HG03520 (cell line): ENCODE measurements at regions not wholly inside any gene's neighbourhood (a gene's known extent, or its start where the extent isn't known, plus 50 kb on each side); places are given as distances from the start of the nearest gene placed in this dataset.
"Not testable (repeated sequence)": the region's sequence is repeated elsewhere in the genome, so short reads cannot be mapped to it uniquely, and the experiment has no call there.

Experiments
- ATAC-seq: cut with Tn5 transposase; IDR thresholded peaks from one replicate; pipeline ENCODE4 v1.9.1; 2021; ENCODE audit warnings: mild to moderate bottlenecking, moderate library complexity; ENCODE audit not compliant: unreplicated experiment

GRCh38 chr22:48310740-48311139 is 1516.9 kb downstream of the BRD1 start:
- no peak for ATAC-seq

GRCh38 chr22:48310289-48310688 is 1517.4 kb downstream of the BRD1 start:
- ATAC-seq: no peak

GRCh38 chr22:48309836-48310235 is 1517.8 kb downstream of the BRD1 start:
- ATAC-seq: no peak

DNA sequence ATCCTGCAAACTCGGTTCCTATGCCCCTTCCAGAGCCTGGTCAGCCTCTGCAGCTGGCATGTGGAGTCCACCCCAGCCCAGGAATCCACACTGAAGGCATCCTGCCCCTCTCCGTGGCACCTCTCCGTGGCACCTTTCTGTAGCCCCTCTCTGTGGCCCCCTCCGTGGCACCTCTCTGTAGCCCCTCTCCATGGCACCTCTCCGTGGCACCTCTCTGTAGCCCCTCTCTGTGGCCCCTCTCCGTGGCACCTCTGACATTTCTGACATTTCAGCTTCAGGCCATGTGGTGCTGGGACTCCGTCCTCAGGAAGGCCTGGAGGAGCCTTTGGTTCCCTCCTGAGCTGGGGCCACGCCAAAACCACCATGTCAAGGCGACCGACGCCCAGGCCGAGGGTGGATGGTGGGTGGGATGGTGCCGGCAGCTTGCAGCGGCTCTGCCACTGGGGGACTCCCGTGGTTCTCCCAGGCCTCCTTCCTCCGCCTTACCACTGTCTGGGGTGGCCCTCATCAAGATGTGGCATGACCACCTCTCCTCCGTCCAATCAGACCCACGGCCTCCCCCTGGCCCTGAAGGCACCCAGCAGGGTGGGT is 1518.5 kb downstream of the BRD1 start:
- no peak for ATAC-seq

DNA sequence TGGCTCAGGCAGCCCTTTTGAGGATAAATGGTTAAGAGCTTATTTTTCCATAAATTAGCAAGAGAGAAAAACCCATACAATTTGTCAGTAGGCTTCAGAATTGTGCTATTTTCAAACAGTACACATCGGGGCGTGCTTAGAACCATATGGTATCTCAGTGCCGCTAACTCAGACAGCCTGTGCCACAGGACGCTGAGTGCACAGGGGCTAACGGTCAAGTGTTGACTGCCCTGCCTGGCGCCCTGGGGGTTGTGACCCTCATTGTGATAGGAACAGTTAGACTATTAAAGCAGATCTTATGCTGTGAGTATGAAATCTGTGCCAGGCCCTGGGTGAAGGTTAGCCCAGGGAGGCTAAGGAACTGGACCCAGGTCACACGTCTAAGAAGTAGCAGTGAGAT is 1519.7 kb downstream of the BRD1 start:
- no peak for ATAC-seq

DNA sequence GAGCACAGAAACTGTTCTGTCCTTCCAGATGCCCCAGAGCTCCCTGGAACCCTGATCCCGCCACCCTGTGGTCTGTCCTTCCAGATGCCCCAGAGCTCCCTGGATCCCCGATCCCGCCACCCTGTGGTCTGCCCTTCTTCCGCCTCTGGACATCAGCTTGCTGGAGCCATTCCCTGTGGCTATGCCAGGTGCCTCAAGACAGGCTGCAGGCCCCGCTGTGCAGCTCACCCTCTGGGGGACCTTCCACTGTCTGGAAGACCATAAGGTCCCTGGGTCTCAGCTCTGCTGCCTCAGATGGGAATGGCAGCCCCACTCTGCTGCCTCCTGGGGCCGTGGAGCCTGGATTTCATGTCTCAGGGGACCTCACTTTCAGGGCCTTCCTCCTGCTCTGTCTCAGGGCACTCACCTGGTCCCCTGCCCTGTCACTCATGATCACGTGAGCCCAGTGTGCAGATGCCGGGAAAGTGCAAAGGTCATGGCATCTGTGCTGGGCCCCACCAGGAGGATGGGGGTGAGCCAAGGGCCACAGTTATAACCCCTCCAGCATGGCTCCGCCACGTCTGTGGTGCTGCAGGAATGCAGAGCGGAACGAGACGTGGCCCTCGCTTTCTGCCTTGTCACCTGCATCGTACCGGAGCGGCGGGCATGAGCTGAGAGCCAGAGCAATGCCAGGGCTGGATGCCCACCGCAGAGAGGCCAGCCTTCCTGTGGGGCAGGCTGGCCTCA is 1520.7 kb downstream of the BRD1 start:
- no peak for ATAC-seq

DNA sequence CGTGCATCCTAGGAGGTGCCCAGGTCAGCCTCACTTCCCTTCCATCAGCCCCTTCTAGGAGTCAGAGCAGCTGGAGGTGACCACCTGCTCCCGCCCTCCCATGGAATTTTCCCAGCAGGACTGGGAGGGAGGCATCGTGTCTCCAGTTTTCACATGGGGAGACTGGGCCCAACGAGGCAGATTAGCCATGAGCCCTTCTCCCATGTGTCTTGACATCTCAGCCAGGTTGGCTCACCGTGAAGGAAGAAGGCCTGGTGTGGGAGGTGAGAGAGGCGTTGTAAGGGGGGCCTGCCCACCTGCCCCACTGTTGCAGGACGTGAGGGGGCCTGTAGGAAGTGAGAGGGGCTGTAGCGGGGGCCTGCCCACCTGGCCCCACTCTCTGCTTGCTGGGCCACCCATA is 1521.4 kb downstream of the BRD1 start:
- no peak for ATAC-seq

- ATAC-seq: no peak
Observed at GRCh38 chr22:48305726-48306235, 1521.9 kb downstream of the BRD1 start.

GRCh38 chr22:48303369-48303725 is 1524.3 kb downstream of the BRD1 start:
- ATAC-seq: no peak

- no peak for ATAC-seq
Observed at GRCh38 chr22:48302657-48303368, 1524.9 kb downstream of the BRD1 start.

DNA sequence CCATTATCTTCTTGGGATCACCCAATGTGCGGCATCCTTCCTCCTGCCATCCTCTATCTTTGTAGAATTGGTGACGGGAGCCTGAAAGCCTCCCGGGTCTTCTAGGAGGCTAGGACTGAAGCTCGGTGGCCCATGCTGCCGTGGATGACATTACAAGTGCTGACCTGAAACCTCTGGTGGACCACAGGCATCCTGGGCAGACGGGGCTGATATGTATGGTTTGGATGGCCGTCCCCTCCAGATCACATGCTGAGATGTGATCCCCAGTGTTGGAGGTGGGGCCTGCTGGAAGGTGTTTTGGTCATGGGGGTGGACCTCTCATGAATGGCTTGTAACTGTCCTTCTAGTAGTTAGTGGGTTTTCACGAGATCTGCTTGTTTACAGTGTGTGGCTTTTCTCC is 1525.8 kb downstream of the BRD1 start:
- ATAC-seq: no peak

DNA sequence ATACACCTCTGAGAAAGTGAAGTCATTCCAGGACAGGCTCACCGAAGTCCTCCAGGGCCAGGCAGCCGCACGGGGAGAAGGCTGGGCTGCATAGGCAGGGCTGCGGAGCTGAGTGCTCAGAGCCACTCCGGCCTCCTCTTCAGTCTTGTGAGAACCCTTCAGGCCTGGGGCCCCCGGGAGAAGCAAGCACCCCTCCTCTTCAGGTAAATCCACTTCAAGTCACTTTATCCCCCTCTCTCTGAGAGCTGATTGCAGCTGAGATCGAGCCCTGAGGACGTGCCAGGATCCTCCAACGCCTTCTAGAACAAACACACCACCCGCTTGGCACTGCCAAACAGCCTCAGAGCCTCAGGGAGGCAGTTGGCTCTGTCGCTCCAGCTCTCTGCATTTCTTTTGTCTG is 1526.3 kb downstream of the BRD1 start:
- no peak for ATAC-seq

- ATAC-seq: no peak
Observed at GRCh38 chr22:48300877-48301276, 1526.8 kb downstream of the BRD1 start.

GRCh38 chr22:48299801-48300200 is 1527.9 kb downstream of the BRD1 start:
- no peak for ATAC-seq

DNA sequence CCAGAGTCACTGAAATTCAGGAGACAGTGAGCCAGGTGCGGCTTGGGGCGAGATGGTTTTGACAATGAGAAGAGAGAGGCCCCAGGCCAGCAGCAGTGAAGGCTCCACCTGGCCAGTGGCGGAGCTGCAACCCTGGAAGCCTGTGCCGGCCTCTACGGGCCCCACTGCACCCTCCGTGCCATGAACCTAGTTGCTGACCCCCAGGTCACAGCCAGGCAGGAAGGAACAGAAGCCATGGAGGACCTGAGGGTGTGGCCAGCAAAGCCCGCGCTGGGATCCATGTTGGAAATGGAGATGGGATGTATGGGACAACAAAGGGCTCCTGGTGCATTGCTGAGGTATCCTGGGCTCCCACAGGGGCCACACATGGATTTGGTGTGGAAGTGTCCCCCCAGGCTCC is 1528.5 kb downstream of the BRD1 start:
- no peak for ATAC-seq

DNA sequence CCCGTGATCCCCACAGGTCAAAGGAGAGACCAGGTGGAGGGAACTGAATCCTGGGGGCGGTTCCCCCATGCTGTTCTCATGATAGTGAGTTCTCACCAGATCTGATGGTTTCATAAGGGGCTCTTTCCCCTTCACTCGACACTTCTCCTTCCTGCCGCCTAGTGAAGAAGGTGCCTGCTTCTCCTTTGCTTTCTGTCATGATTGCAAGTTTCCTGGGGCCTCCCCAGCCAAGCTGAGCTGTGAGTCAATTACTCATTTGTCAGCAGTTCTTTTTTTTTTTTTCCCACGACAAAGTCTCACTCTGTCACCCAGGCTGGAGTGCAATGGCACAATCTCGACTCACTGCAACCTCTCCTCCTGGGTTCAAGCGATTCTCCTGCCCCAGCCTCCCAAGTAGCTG is 1530.4 kb downstream of the BRD1 start:
- ATAC-seq: no peak

- ATAC-seq: not testable (repeated sequence)
Observed at GRCh38 chr22:48289954-48290353, 1527.5 kb downstream of the TBC1D22A start.

DNA sequence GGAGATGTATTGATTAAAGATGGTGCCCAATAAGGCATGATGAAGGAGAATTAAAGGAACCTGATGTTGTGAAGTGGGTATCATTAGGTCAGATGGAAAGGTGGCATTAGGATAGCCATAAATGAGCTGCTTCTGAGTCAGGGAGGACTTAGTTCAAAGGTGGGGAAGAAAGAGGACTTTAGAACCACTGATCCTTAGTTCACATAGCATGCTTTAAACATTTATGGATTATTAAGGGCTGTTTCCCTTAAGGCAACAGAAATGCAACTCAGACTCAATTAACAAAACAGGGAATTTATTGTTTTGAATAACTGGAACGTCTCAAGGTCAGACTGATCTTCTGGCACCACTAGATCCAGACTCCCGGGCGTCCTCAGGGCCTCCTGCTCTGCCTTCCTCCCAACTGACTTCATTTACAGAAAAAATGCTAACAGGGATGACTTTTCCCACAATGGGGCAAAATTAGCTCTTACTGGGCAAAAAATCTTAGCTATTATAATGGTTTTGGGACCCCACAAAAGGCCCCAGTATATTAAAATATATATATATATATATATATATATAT is 1526.0 kb downstream of the TBC1D22A start:
- no peak for ATAC-seq

GRCh38 chr22:48287031-48287430 is 1524.6 kb downstream of the TBC1D22A start:
- ATAC-seq: no peak

DNA sequence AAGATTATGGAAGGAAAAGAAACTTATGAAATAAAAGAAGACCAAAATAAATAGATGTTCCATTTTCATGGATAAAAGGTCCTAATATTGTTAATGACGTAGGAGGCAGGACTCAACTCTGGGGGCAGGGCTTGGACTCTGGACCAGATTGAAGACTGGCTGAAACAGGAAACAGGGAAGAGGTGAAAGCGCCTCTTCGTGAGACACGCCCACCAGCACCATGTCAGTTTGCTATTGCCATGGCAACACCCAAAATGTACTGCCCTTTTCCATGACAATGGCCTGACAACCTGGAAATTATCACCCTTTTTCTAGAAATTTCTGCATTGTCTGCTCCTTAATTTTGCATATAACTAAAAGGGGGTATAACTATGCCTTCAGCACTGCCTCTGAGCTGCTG is 1522.2 kb downstream of the TBC1D22A start:
- ATAC-seq: no peak

DNA sequence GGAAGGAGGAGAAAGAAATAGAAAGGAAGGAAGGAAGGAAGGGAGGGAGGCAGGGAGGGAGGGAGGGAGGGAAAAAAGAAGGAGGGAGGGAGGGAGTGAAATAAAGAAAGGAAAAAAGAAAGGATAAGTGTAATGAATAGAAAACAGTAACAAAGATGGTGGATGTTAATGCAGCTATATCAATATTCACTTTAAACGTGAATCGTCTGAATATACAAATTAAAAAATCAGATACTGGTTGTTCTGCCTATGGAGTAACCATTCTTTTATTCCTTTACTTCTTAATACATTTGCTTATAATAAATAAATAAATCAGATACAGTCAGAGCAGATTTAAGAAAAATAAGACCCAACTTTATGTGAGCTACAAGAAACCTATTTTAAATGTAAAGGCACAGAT is 1520.4 kb downstream of the TBC1D22A start:
- no peak for ATAC-seq

DNA sequence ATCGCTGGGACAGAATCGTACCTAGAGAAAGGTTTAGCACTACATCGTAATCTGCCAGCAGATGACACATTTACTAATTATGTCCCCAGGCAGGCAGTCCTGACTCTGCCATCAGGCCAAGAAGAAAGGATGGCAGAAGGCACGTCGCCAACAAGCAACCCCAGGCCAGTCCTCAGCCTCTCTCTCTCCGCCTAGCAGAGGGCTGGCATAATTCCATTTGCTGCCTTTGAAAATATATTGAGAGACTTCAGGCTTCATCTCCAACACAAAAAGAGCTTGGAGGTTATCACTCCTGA is 1517.0 kb downstream of the TBC1D22A start:
- ATAC-seq: no peak
